Activated naive CD8-positive, alpha-beta T cell treated with anti-CD3 and anti-CD28 coated beads, Interleukin-2, amount 10 ng/mL, durations not matched to agents 7 days and 5 days (primary cell): ENCODE measurements at regions not wholly inside any gene's neighbourhood (a gene's known extent, or its start where the extent isn't known, plus 50 kb on each side); places are given as distances from the start of the nearest gene placed in this dataset.

Experiments
- ATAC-seq: fragments of 150-1000 bp; cut with Tn5 transposase; one replicate; pipeline ENCODE4 v1.10.0; 2021; ENCODE audit warnings: low read depth, moderate library complexity
- POLR2A ChIA-PET: fragments of 350-600 bp; sonication (Branson Sonifier 250); formaldehyde crosslinking; loops from one replicate; lab custom pipeline; 2021; ENCODE audit warnings: antibody characterized with exemption; lab: Charles Lee
- DNase-seq: peaks from one replicate; pipeline ENCODE4 v3.0.0; 2021
- H3K27ac Mint-ChIP-seq: one replicate; pipeline ENCODE4 v1.8.0; 2022; ENCODE audit warnings: mild to moderate bottlenecking, mixed read lengths
- H3K27me3 Mint-ChIP-seq: one replicate; pipeline ENCODE4 v1.8.0; 2022; ENCODE audit warnings: mild to moderate bottlenecking, moderate library complexity, mixed read lengths
- H3K36me3 Mint-ChIP-seq: one replicate; pipeline ENCODE4 v1.8.0; 2021; ENCODE audit warnings: mild to moderate bottlenecking, mixed read lengths
- H3K4me1 Mint-ChIP-seq: one replicate; pipeline ENCODE4 v1.8.0; 2021; ENCODE audit warnings: mixed read lengths
- H3K4me3 Mint-ChIP-seq: one replicate; pipeline ENCODE4 v1.8.0; 2022; ENCODE audit warnings: mild to moderate bottlenecking, moderate library complexity, mixed read lengths
- H3K9me3 Mint-ChIP-seq: one replicate; pipeline ENCODE4 v1.8.0; 2021; ENCODE audit warnings: mixed read lengths

DNA sequence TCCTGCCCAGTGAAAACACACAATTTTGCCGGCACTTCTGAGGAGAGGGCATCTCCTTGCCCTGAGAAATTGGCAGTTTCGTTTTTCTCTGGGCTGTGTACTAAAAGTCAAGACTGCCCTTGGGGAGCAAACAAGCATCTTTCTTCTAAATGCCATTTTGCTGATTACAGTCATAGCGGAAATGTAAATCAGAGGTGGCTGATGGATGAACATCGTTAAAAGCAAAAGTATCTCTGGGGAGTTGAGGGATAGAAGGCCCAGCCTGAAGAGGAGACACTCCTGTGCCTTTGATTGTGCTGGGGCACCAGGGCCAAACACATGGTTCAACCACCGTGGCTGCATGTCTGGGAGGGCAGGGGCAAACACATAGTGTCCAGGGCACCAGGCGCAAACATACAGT is 49.8 kb downstream of the ABCC12 start:
- no peak for ATAC-seq
- Mint-ChIP-seq H3K4me1 (no peaks in the 10 kb centered on the region), H3K4me3 (no peak overlapping the region), H3K9me3 (no peaks in the 10 kb centered on the region), H3K27ac (no peak overlapping the region), H3K36me3 (no peaks in the 10 kb centered on the region), H3K27me3 (peaks cover 6% of the 10 kb centered on the region)
- no peak for DNase-seq
- POLR2A ChIA-PET = no interaction called here

DNA sequence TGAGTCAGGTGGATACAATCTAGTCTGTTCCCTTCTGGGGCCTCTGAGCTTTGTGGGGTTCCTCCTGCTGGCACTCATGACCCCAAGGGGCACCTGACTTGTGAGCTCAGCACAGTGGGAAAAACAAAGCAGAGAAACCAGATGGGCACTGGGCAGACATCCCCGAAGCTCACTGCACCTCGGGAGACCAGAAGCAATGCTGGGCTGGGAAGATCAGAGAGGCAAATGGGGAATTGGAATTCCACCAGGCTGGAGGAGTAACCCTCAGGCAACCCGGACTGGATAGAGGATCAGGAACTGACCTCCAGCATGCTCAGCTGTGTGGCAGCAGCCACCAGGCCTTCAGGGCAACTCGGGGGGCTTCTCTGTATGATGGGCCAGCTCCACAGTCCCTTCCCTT is 50.3 kb downstream of the ABCC12 start:
- ATAC-seq (no peak), DNase-seq (no peak)
- POLR2A ChIA-PET = no interaction called here
- Mint-ChIP-seq H3K4me1 (no peaks in the 10 kb centered on the region), H3K36me3 (no peaks in the 10 kb centered on the region), H3K4me3 (no peak overlapping the region), H3K27me3 (peaks cover 8% of the 10 kb centered on the region), H3K27ac (no peak overlapping the region), H3K9me3 (no peaks in the 10 kb centered on the region)

DNA sequence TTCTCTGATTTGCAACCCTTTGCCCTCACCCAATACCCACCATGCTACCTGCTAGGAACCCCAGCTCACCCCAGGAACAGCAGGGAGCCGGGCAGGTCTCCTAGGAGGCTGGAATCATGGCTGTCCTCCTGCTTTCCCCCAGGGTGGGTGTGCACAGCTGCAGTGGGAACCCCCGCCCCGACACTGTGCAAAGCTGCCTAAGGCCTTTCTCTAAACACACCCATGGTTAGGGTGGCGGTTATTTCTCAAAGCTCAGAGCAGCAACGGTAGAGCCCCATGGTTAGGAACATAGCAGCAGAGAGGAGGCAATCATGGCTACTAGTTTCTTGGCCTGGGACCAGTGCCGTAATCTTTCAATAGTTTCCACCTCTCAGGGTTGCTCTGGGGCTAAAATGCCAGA is 52.2 kb downstream of the ABCC12 start:
- no peak overlapping the region for H3K27ac Mint-ChIP-seq
- no peak for ATAC-seq

DNA sequence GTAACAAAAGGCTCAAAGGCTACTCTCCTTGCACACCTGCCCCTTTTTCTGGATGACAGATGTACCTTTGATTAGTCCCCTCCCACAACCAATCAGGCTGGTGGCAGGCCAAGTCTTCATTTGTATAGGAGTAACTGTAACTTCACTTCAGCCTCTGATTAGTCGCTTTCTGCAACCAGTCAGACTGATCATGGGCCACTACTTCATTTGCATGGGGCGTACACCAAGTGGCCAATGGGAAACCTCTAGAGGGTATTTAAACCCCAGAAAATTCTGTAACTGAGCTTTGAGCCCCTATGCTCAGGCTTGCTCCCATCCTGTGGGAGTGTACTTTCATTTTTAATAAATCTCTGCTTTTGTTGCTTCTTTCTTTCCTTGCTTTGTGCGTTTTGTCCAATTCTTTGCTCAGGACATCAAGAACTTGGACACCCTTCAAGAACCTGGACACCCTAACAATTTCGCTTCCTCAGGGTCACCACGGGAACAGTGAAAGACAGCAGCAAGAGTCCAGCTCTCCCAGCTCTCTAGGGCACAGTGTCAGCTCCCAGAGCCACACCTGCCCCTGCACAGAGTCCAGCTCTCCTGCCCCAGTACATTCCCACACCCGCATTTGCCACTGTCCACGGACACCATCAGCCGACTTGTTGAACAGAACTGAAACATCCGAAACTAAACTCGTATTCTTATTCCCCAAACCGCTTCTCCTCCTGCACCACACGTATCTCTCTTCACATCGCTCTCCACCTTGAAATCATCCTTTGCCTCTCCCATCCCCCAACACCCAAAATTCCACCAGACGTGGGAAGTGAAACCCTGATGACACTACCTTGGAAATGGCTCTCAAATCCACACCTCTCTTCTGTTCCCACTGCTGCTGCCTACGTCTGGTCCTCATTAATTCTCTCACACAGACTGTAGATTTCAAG is 53.4 kb downstream of the ABCC12 start:
- H3K27me3 Mint-ChIP-seq = peaks cover 8% of the 10 kb centered on the region
- POLR2A ChIA-PET = no interaction called here
- no peaks in the 10 kb centered on the region for H3K4me1 Mint-ChIP-seq
- ATAC-seq (no peak), DNase-seq (no peak)
- H3K27ac Mint-ChIP-seq = no peak overlapping the region
- H3K4me3 Mint-ChIP-seq = no peak overlapping the region
- no peaks in the 10 kb centered on the region for H3K36me3 Mint-ChIP-seq
- no peaks in the 10 kb centered on the region for H3K9me3 Mint-ChIP-seq

More for the DNA sequence above, 52.2 kb downstream of the ABCC12 start:
- Mint-ChIP-seq H3K4me3 (no peak overlapping the region), H3K27me3 (peaks cover 8% of the 10 kb centered on the region), H3K4me1 (no peaks in the 10 kb centered on the region), H3K36me3 (no peaks in the 10 kb centered on the region), H3K9me3 (no peaks in the 10 kb centered on the region)
- no peak for DNase-seq
- POLR2A ChIA-PET = no interaction called here

DNA sequence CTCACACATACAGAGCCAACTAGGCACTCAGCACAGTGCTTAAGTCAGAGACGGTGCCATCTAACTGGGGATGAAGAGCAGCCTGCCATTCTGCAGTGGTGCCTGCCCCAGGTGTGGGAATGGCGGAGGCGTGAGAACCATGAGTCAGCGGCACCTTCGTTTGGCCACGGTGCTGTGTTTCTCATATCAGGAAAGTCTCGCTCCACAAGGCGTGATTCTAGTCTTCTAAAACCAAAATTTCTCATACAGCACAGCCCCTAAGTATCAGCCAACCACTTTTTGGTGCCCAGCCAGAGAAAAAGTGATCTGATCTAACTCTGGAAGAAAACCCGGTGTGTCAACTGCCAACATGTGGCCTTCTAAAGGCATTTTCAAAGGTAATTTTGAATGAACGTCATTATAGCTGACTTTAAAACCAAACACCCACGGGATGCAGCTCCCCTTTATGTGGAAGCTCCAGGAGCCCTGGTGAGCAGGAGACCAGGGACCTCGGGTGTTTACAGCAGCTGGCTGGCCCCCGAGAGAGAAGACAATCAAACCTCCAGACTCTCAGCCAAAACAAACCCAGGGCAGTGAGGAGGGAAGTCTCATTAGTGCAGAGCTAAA is 54.6 kb downstream of the ABCC12 start:
- H3K9me3 Mint-ChIP-seq = no peaks in the 10 kb centered on the region
- no peak overlapping the region for H3K27ac Mint-ChIP-seq
- POLR2A ChIA-PET = no interaction called here
- no peak overlapping the region for H3K4me3 Mint-ChIP-seq
- peaks cover 8% of the 10 kb centered on the region for H3K27me3 Mint-ChIP-seq
- H3K4me1 Mint-ChIP-seq = no peaks in the 10 kb centered on the region
- ATAC-seq (no peak), DNase-seq (no peak)
- H3K36me3 Mint-ChIP-seq = no peaks in the 10 kb centered on the region

DNA sequence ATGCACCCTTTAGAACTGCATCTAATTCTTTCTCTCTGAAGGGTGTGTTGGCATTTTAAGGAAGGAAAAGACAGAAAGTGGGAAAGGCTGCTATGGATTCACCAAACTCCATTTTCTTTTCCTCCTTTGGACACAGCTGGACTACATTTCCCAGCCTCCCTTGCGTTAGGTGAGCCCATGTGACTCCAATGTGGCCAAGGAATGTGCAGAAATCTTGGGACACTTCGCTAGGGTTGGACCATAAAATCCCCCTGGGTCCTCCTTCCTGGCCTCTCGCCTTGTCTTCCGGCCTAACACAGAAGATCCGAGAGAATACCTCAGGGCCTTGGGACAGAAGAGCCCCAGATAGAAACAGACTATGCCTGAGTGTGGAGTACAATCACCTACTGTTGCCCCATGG is 56.3 kb downstream of the ABCC12 start:
- Mint-ChIP-seq H3K9me3 (no peaks in the 10 kb centered on the region), H3K4me3 (no peak overlapping the region), H3K4me1 (no peaks in the 10 kb centered on the region), H3K27ac (no peak overlapping the region), H3K36me3 (no peaks in the 10 kb centered on the region), H3K27me3 (peaks cover 11% of the 10 kb centered on the region)
- ATAC-seq (no peak), DNase-seq (no peak)
- POLR2A ChIA-PET = no interaction called here

DNA sequence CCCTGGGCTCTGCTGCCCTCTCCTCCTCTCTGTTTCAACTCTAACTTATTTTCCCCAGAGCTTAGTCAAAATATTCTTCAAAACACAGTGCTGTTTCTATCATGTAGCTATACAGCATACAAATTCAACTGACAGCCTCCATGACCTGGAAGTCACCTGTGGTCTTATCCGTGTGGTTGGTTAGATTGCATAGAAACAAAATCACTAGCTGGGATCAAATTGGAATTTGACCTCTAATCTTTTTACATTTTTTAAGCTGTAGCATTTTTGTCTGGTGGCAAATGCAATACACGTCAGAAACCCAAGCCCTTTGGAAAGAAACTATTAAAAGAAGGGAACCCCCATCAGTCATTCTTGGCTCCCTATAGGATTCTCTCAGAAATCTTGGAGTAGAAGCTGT is 57.3 kb downstream of the ABCC12 start:
- no peaks in the 10 kb centered on the region for H3K36me3 Mint-ChIP-seq
- peaks cover 11% of the 10 kb centered on the region for H3K27me3 Mint-ChIP-seq
- POLR2A ChIA-PET = interaction anchor here (0.6 kb wide), 1 partner anchor 448 kb away, joined by 3 read pairs; no protein-coding TSS in a partner anchor
- no peak for ATAC-seq
- H3K4me3 Mint-ChIP-seq = no peak overlapping the region
- no peaks in the 10 kb centered on the region for H3K4me1 Mint-ChIP-seq
- H3K9me3 Mint-ChIP-seq = no peaks in the 10 kb centered on the region
- no peak for DNase-seq
- H3K27ac Mint-ChIP-seq = no peak overlapping the region

DNA sequence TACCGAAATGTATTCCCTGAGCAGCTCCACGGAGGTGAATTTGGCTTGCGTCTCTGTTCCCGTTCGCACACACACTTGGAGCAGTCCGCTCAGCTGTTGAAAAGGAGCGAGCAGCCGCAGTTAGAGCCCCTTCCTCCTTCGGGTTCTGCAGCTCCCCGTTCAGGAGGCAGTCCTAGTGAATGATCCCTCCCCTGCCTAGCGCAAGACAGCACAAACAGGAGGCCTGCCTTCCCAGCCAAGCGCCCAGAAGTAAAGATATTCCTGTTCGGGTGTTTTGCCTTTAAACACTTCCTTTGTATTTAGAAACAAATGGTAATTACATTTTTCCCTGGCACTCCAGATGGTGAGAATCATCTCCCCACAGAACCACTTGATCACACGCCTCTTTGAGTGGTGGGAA is 64.7 kb downstream of the ABCC12 start:
- H3K4me3 Mint-ChIP-seq = no peak overlapping the region
- POLR2A ChIA-PET = no interaction called here
- peaks cover 11% of the 10 kb centered on the region for H3K27me3 Mint-ChIP-seq
- no peak overlapping the region for H3K27ac Mint-ChIP-seq
- no peak for ATAC-seq
- no peaks in the 10 kb centered on the region for H3K9me3 Mint-ChIP-seq
- H3K4me1 Mint-ChIP-seq = no peaks in the 10 kb centered on the region
- no peak for DNase-seq
- no peaks in the 10 kb centered on the region for H3K36me3 Mint-ChIP-seq

DNA sequence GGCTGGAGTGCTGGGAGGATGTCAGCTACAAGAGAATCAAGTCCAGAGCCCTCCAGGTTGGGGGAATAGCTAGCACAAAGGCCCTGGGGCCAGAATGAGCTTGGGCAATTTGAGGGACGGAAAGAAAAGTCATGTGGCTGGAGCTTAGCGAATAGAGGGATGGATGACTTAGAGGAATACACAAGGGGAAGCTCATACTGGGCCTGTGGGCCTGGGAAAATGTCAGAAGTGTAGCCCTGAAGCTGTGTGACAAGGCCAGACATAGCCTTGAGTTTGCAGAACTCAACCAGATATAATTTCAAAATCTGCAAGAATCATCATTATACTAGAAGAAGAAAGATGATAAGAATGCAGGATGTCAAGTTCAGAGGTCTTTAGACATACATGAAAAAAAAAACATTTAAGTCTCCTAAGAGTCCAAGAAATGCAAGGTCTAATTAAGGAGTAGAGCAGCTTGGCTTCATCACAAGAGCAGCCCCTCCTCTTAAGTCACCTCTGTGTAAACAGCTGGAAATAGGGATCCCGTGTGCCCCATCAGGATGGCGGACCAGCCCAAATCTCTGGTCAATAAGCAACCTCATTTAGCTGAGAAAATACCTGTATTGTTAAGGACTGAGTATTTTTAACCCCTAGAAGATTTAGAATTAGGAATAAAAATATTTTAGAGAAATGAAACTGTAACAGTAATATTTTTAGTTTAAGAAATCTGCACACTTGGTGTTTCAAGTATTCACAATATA is 66.6 kb downstream of the ABCC12 start:
- no peaks in the 10 kb centered on the region for H3K9me3 Mint-ChIP-seq
- no peak overlapping the region for H3K4me3 Mint-ChIP-seq
- ATAC-seq = no peak
- POLR2A ChIA-PET = no interaction called here
- H3K4me1 Mint-ChIP-seq = no peaks in the 10 kb centered on the region
- no peak overlapping the region for H3K27ac Mint-ChIP-seq
- H3K27me3 Mint-ChIP-seq = peaks cover 8% of the 10 kb centered on the region
- H3K36me3 Mint-ChIP-seq = no peaks in the 10 kb centered on the region
- DNase-seq = no peak

DNA sequence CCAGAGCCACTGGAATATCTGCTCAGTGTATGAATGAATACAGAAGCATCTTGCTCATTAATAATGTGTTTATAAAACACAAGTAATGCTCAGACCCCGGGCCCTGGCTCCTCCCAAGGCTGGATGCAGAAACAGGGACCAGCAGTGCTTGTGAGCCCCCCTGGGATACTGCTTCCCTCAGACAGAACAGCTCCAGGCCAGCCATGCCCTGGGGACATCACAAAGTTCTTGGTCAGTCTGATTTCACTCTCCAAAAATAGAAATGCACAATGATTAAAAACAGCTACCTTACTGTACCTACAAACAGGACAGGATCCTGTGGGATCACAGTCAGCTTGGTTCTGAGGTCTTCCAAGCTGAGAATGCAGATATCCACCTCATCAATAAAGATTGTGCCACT is 68.2 kb downstream of the ABCC12 start:
- POLR2A ChIA-PET = no interaction called here
- no peak overlapping the region for H3K27ac Mint-ChIP-seq
- no peaks in the 10 kb centered on the region for H3K36me3 Mint-ChIP-seq
- H3K4me3 Mint-ChIP-seq = no peak overlapping the region
- ATAC-seq (no peak), DNase-seq (no peak)
- no peaks in the 10 kb centered on the region for H3K9me3 Mint-ChIP-seq
- peaks cover 8% of the 10 kb centered on the region for H3K27me3 Mint-ChIP-seq
- H3K4me1 Mint-ChIP-seq = no peaks in the 10 kb centered on the region

DNA sequence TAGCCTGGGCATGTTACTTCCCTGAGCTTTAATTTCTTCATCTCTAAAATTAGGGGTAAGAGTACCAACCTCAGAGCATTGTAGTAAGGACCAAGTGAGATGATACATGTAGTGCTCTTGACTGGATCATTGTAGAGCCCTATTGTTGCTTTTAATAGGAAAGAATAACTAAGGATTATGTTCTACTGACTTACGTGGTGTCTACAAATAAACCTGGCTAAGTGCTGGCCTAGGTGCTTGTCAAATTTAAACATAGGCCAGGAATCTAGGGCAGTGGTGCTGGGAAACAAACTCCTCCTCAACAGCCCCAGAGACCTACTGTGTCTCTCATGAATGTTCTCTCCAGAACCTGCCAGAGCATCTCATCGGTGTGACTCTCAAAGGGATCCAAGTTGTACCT is 69.4 kb downstream of the ABCC12 start:
- POLR2A ChIA-PET = no interaction called here

DNA sequence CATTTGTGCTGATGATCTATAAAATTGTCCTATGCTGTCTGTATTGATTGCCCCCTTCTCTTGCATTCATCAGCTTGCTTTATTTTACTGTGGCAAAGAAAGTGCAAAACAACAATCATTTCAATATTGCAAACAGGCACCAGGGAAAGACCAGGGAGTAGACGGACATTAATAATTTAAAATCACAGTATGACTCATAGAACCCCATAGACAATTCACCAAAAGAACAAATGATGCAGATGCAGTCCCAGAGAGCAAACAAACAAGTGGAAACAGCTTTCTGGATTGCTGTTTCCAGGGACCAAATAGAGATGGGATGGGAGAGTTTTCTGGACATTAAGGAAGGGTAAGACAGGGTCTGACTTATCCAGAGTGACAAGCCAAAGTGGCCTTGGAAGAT is 70.1 kb downstream of the ABCC12 start:
- ATAC-seq (no peak), DNase-seq (no peak)
- Mint-ChIP-seq H3K27ac (no peak overlapping the region), H3K4me3 (no peak overlapping the region), H3K36me3 (no peaks in the 10 kb centered on the region), H3K4me1 (no peaks in the 10 kb centered on the region), H3K27me3 (peaks cover 8% of the 10 kb centered on the region), H3K9me3 (no peaks in the 10 kb centered on the region)
- POLR2A ChIA-PET = no interaction called here

More for the DNA sequence above, 69.4 kb downstream of the ABCC12 start:
- Mint-ChIP-seq H3K4me3 (no peak overlapping the region), H3K9me3 (no peaks in the 10 kb centered on the region), H3K27ac (no peak overlapping the region), H3K36me3 (no peaks in the 10 kb centered on the region), H3K27me3 (peaks cover 8% of the 10 kb centered on the region), H3K4me1 (no peaks in the 10 kb centered on the region)
- no peak for DNase-seq
- no peak for ATAC-seq

DNA sequence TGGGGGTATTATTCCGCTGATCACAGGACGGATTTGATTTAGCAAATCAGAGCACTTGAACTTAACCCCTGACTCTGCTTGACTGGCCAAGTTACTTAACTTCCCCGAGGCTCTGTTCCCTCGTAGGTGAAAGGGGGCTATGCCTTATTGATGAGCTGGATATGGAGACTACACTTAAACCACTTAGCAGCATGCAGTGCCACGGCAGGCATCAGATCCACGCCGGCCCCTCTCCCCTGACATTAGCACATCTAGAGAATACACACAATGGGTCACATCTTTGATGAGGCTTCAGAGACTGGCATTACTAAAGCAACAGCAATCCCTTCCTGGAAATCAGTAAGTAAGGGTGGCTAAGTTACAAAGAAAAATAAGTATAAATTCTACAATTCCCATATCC is 71.0 kb downstream of the ABCC12 start:
- Mint-ChIP-seq H3K9me3 (no peaks in the 10 kb centered on the region), H3K27me3 (peaks cover 8% of the 10 kb centered on the region), H3K36me3 (no peaks in the 10 kb centered on the region), H3K27ac (no peak overlapping the region), H3K4me1 (no peaks in the 10 kb centered on the region), H3K4me3 (no peak overlapping the region)
- no peak for ATAC-seq
- no peak for DNase-seq
- POLR2A ChIA-PET = no interaction called here
